HepG2 (cell line): ENCODE measurements at regions not wholly inside any gene's neighbourhood (a gene's known extent, or its start where the extent isn't known, plus 50 kb on each side); places are given as distances from the start of the nearest gene placed in this dataset.
A peak's percentile ranks its signal among the peaks of the same experiment; 100 is the strongest.

Experiments used
- ATAC-seq: fragments of 200-7000 bp; cut with Tn5 transposase; 3 replicates; pipeline ENCODE4 v1.9.1; 2020; ENCODE audit warnings: mild to moderate bottlenecking, moderate library complexity
- BruUV-seq: library from RNA; stranded (reverse); fragments of 400-500 nt; replicated peaks from 2 replicates; lab custom pipeline; 2021; lab: Mats Ljungman, UMichigan
- CTCF ChIA-PET: fragments of 300-600 bp; formaldehyde crosslinking; extraction: SDS; loops from one replicate; lab custom pipeline; 2021; ENCODE audit warnings: low total read pairs, inconsistent platforms, low intra/inter-chr PET ratio; lab: Yijun Ruan, JAX
- POLR2A ChIA-PET: fragments of 350-600 bp; sonication (Branson Sonifier 250); formaldehyde crosslinking; loops from one replicate; lab custom pipeline; 2020; ENCODE audit warnings: antibody characterized with exemption, inconsistent platforms; lab: Yijun Ruan, JAX
- DNase-seq: peaks from one replicate; pipeline ENCODE4 v3.0.0-alpha.2; 2015; ENCODE audit warnings: low spot score
- FAIRE-seq: peaks from 3 replicates; lab custom pipeline; 2011; peaks lifted over from hg19 to GRCh38; lab: Jason Lieb, UNC
- H2AFZ ChIP-seq: one replicate; pipeline ENCODE4 v1.6.1; 2011; ENCODE audit warnings: low read length, inconsistent platforms
- H3K27ac ChIP-seq: fragments of 300-600 bp; 3 replicates; pipeline ENCODE4 v1.8.0; 2011; ENCODE audit warnings: mixed run types, mild to moderate bottlenecking, mixed read lengths, low read length, inconsistent platforms; ENCODE audit not compliant: insufficient read depth; ENCODE audit errors: extremely low read length
- H3K27me3 ChIP-seq, 2 experiments: fragments of 200-600 bp in 1 of 2; 2 replicates in 1 of 2; 3 replicates in 1 of 2; pipeline versions ENCODE4 v1.6.0 to v1.8.0; 2011; ENCODE audit warnings: low read length in 2 of 2, mild to moderate bottlenecking in 2 of 2, moderate library complexity in 2 of 2, inconsistent platforms in 1 of 2; ENCODE audit not compliant: insufficient read depth in 2 of 2, control insufficient read depth in 1 of 2
- H3K36me3 ChIP-seq, 2 experiments: fragments of 200-600 bp in 1 of 2; replicated peaks in 1 of 2; 2 replicates in 1 of 2; 3 replicates in 1 of 2; pipeline versions ENCODE4 v1.5.1 to v1.8.0; 2011; ENCODE audit warnings: low read length in 2 of 2, inconsistent platforms in 1 of 2; ENCODE audit not compliant: insufficient read depth in 2 of 2, control insufficient read depth in 1 of 2
- H3K4me1 ChIP-seq: 2 replicates; pipeline ENCODE4 v1.5.1; 2012; ENCODE audit warnings: low read length, inconsistent platforms; ENCODE audit not compliant: insufficient read depth
- H3K4me2 ChIP-seq: 2 replicates; pipeline ENCODE4 v1.6.0; 2011; ENCODE audit warnings: low read depth, low read length, inconsistent platforms
- H3K4me3 ChIP-seq, 3 experiments: fragments of 200-600 bp in 1 of 3; sonication (generic), shearing (Covaris generic) in 1 of 3; replicated peaks in 1 of 3; 2 replicates each; pipeline ENCODE4 v1.5.1; 2011 to 2016; ENCODE audit warnings: low read length in 3 of 3, inconsistent platforms in 2 of 3, low read depth in 2 of 3, mild to moderate bottlenecking in 2 of 3, control low read depth in 1 of 3, mixed read lengths in 1 of 3; ENCODE audit not compliant: insufficient read depth in 1 of 3
- H3K79me2 ChIP-seq: one replicate; pipeline ENCODE4 v1.6.1; 2011; ENCODE audit warnings: low read length, inconsistent platforms; ENCODE audit not compliant: insufficient read depth
- H3K9ac ChIP-seq: 2 replicates; pipeline ENCODE4 v1.6.0; 2011; ENCODE audit warnings: mild to moderate bottlenecking, low read depth, low read length, inconsistent platforms; ENCODE audit not compliant: insufficient read depth
- H3K9me3 ChIP-seq: 2 replicates; pipeline ENCODE4 v1.5.1; 2012; ENCODE audit warnings: mild to moderate bottlenecking, low read length
- H4K20me1 ChIP-seq: 2 replicates; pipeline ENCODE4 v1.6.0; 2011; ENCODE audit warnings: inconsistent platforms, mild to moderate bottlenecking, low read length, moderate library complexity; ENCODE audit not compliant: insufficient read depth
- ATF7 ChIP-seq, 2 experiments: fragments of 450-650 bp in 1 of 2; sonication (generic) in 1 of 2; formaldehyde crosslinking in 1 of 2; IDR thresholded peaks; 2 replicates each; pipeline versions ENCODE4 v1.4.0 to v1.6.1; 2016 to 2020; ENCODE audit warnings: antibody characterized with exemption in 1 of 2, mild to moderate bottlenecking in 1 of 2, missing genetic modification reagents in 1 of 2
- CREB1 ChIP-seq, 2 experiments: fragments of 450-650 bp in 1 of 2; IDR thresholded peaks; 2 replicates each; pipeline ENCODE4 v1.6.1; 2016 to 2017; ENCODE audit warnings: control low read depth in 1 of 2, mild to moderate bottlenecking in 1 of 2, missing compliant biosample characterization in 1 of 2, missing genetic modification characterization in 1 of 2
- DNMT3B ChIP-seq: conservative IDR thresholded peaks from 2 replicates; pipeline ENCODE4 v1.6.1; 2016; ENCODE audit warnings: missing biosample characterization, control low read depth
- DPF2 ChIP-seq: sonication (generic); formaldehyde crosslinking; IDR thresholded peaks from 2 replicates; pipeline ENCODE4 v1.4.0; 2020; ENCODE audit warnings: mild to moderate bottlenecking, low read depth, missing genetic modification reagents, borderline replicate concordance
- MAFG ChIP-seq: sonication (generic); formaldehyde crosslinking; IDR thresholded peaks from 2 replicates; pipeline ENCODE4 v1.5.1; 2020; ENCODE audit warnings: mild to moderate bottlenecking, missing genetic modification reagents
- XBP1 ChIP-seq: sonication (generic); formaldehyde crosslinking; IDR thresholded peaks from 2 replicates; pipeline ENCODE4 v1.5.0; 2020; ENCODE audit warnings: missing genetic modification reagents
- ZNF510 ChIP-seq: sonication (generic); formaldehyde crosslinking; IDR thresholded peaks from 2 replicates; pipeline ENCODE4 v1.4.0; 2020; ENCODE audit warnings: low read depth, mild to moderate bottlenecking, missing genetic modification reagents
- WGBS: methylation state at CpG from one replicate; pipeline ENCODE4 v1.1.6; 2017; ENCODE audit warnings: low lambda C conversion rate; 5-methylcytosine and 5-hydroxymethylcytosine counted together
- in situ Hi-C: cut with HindIII; loops from 2 replicates; pipeline ENCODE4 v1.10.0; 2017; ENCODE audit warnings: low pct_unique_long_range_greater_than_20kb; ENCODE audit not compliant: extremely low pct_ligation_motif_present
- intact Hi-C: fragments of 100-400 bp; cut with micrococcal nuclease; formaldehyde crosslinking; loops from one replicate; pipeline ENCODE4 v1.10.0; 2022; ENCODE audit not compliant: unreplicated experiment
- TF ChIP-seq, protein P1 (sequence below): sonication (generic); formaldehyde crosslinking; IDR thresholded peaks from 2 replicates; pipeline ENCODE4 v1.4.0; 2020; ENCODE audit warnings: missing genetic modification reagents, borderline replicate concordance
- TF ChIP-seq, protein P2 (sequence below): fragments of 450-650 bp; IDR thresholded peaks from 2 replicates; pipeline ENCODE4 v1.6.1; 2016

DNA sequence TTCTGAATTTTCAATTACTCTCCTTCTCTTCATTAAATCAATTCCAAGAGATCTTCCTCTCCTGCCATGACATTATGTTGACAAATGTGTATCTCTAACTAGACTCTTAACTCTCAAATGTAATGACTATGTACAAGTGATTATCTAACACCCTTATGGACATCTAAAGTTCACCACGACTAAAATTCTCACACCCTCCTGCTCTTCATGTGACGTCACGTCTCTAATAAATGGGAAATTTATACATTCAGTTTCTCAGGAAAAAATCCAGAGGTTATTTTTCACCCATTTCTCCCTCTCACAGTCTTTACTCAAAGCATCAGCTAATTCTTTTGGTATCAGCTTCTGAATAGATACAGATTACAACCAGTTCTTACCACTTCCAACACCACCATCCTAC, 237.5 kb upstream of the EPHA6 start:
- CTCF ChIA-PET = no interaction called here
- H3K4me3 ChIP-seq = no peak overlapping the region

More for the DNA sequence above, 237.5 kb upstream of the EPHA6 start:
- Histone ChIP-seq H3K36me3 (no peaks in the 10 kb centered on the region), H3K27me3 (no peaks in the 10 kb centered on the region), H3K27ac (no peak overlapping the region), H3K4me1 (no peaks in the 10 kb centered on the region), H3K4me2 (no peak overlapping the region), H3K9me3 (peaks cover 10% of the 10 kb centered on the region; the same call in 1 of the 2 replicates), H3K79me2 (no peaks in the 10 kb centered on the region), H2AFZ (no peak overlapping the region), H4K20me1 (no peaks in the 10 kb centered on the region), H3K9ac (no peak overlapping the region)
- in situ Hi-C loops (no loop called here), intact Hi-C loops (no loop called here)
- POLR2A ChIA-PET = no interaction called here
- FAIRE-seq (no peak), ATAC-seq (no peak), DNase-seq (no peak)
- BruUV-seq = no TSS peak
- TF ChIP-seq CREB1 (IDR thresholded peaks at IDR 0.05) (peak; percentile 96), CREB1 (CRISPR knock-in tag; IDR thresholded peaks at IDR 0.05) (no peak), ZNF510 (CRISPR knock-in tag) (no peak), ATF7 (IDR thresholded peaks at IDR 0.05) (peak; percentile 34; the same call in 1 of the 2 replicates), ATF7 (CRISPR knock-in tag; IDR thresholded peaks at IDR 0.05) (no peak), DNMT3B (CRISPR knock-in tag) (no peak), DPF2 (CRISPR knock-in tag) (no peak), MAFG (no peak), XBP1 (CRISPR knock-in tag) (no peak)
- TF ChIP-seq, protein P1, sequence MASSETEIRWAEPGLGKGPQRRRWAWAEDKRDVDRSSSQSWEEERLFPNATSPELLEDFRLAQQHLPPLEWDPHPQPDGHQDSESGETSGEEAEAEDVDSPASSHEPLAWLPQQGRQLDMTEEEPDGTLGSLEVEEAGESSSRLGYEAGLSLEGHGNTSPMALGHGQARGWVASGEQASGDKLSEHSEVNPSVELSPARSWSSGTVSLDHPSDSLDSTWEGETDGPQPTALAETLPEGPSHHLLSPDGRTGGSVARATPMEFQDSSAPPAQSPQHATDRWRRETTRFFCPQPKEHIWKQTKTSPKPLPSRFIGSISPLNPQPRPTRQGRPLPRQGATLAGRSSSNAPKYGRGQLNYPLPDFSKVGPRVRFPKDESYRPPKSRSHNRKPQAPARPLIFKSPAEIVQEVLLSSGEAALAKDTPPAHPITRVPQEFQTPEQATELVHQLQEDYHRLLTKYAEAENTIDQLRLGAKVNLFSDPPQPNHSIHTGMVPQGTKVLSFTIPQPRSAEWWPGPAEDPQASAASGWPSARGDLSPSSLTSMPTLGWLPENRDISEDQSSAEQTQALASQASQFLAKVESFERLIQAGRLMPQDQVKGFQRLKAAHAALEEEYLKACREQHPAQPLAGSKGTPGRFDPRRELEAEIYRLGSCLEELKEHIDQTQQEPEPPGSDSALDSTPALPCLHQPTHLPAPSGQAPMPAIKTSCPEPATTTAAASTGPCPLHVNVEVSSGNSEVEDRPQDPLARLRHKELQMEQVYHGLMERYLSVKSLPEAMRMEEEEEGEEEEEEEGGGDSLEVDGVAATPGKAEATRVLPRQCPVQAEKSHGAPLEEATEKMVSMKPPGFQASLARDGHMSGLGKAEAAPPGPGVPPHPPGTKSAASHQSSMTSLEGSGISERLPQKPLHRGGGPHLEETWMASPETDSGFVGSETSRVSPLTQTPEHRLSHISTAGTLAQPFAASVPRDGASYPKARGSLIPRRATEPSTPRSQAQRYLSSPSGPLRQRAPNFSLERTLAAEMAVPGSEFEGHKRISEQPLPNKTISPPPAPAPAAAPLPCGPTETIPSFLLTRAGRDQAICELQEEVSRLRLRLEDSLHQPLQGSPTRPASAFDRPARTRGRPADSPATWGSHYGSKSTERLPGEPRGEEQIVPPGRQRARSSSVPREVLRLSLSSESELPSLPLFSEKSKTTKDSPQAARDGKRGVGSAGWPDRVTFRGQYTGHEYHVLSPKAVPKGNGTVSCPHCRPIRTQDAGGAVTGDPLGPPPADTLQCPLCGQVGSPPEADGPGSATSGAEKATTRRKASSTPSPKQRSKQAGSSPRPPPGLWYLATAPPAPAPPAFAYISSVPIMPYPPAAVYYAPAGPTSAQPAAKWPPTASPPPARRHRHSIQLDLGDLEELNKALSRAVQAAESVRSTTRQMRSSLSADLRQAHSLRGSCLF (CRISPR knock-in tag) = no peak
- TF ChIP-seq, protein P2, sequence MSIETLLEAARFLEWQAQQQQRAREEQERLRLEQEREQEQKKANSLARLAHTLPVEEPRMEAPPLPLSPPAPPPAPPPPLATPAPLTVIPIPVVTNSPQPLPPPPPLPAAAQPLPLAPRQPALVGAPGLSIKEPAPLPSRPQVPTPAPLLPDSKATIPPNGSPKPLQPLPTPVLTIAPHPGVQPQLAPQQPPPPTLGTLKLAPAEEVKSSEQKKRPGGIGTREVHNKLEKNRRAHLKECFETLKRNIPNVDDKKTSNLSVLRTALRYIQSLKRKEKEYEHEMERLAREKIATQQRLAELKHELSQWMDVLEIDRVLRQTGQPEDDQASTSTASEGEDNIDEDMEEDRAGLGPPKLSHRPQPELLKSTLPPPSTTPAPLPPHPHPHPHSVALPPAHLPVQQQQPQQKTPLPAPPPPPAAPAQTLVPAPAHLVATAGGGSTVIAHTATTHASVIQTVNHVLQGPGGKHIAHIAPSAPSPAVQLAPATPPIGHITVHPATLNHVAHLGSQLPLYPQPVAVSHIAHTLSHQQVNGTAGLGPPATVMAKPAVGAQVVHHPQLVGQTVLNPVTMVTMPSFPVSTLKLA = no peak
- 0% methylated on average over 3 of the region's 3 CpGs for WGBS
